ENCODE measurements at regions not wholly inside any gene's neighbourhood (a gene's known extent, or its start where the extent isn't known, plus 50 kb on each side); places are given as distances from the start of the nearest gene placed in this dataset.

DNA sequence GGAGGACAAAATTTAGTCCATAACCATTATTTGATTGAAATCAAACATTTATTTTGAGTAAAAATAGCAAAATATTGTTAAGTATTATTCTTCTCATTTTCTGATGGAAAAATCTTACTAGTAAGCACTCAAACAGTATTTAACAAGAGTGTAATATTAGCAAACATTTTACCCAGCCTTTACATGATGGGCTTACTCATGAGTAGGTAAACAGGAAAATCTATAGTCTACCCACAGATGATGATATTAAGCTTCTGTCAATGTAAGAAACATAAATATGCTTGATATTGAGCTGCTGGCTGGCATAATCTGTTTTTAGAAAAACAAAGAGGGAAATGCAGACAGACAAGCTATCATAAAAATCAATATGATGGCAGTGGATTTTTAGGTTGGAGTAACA lies 418.5 kb upstream of the COX7C start:
- TF ChIP-seq POLR2A (IDR thresholded peaks at IDR 0.05) (no peak), POLR2AphosphoS5 (IDR thresholded peaks at IDR 0.05) (no peak), EP300 (IDR thresholded peaks at IDR 0.05) (no peak)
- TF ChIP-seq, protein P1, sequence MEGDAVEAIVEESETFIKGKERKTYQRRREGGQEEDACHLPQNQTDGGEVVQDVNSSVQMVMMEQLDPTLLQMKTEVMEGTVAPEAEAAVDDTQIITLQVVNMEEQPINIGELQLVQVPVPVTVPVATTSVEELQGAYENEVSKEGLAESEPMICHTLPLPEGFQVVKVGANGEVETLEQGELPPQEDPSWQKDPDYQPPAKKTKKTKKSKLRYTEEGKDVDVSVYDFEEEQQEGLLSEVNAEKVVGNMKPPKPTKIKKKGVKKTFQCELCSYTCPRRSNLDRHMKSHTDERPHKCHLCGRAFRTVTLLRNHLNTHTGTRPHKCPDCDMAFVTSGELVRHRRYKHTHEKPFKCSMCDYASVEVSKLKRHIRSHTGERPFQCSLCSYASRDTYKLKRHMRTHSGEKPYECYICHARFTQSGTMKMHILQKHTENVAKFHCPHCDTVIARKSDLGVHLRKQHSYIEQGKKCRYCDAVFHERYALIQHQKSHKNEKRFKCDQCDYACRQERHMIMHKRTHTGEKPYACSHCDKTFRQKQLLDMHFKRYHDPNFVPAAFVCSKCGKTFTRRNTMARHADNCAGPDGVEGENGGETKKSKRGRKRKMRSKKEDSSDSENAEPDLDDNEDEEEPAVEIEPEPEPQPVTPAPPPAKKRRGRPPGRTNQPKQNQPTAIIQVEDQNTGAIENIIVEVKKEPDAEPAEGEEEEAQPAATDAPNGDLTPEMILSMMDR (IDR thresholded peaks at IDR 0.05): no peak

Measured in upper lobe of left lung (tissue), 4 donors.